GM12878 (cell line): ENCODE measurements at regions not wholly inside any gene's neighbourhood (a gene's known extent, or its start where the extent isn't known, plus 50 kb on each side); places are given as distances from the start of the nearest gene placed in this dataset.

Experiments used
- ATAC-seq: fragments of 200-7000 bp; cut with Tn5 transposase; 3 replicates; pipeline ENCODE4 v1.9.1; 2020; ENCODE audit warnings: mild to moderate bottlenecking, moderate library complexity
- BruUV-seq: library from RNA; stranded (reverse); fragments of 400-500 nt; replicated peaks from 2 replicates; lab custom pipeline; 2021; lab: Mats Ljungman, UMichigan
- CTCF ChIA-PET: fragments of 300-600 bp; sonication (Branson Sonifier 250); formaldehyde crosslinking; extraction: SDS; loops from one replicate; lab custom pipeline; 2021; ENCODE audit warnings: inconsistent platforms; lab: Yijun Ruan, JAX
- POLR2A ChIA-PET: fragments of 350-600 bp; formaldehyde crosslinking; extraction: SDS; loops from one replicate; lab custom pipeline; 2021; ENCODE audit warnings: inconsistent platforms; lab: Charles Lee
- RAD21 ChIA-PET: fragments of 300-600 bp; sonication (Branson Sonifier 250); formaldehyde crosslinking; loops from one replicate; lab custom pipeline; 2023; ENCODE audit warnings: antibody characterized with exemption; ENCODE audit not compliant: unreplicated experiment; lab: Charles Lee
- SMC1A ChIA-PET: fragments of 300-600 bp; sonication (Branson Sonifier 250); formaldehyde crosslinking; loops from one replicate; lab custom pipeline; 2023; ENCODE audit not compliant: unreplicated experiment, uncharacterized antibody; lab: Charles Lee
- DNase-seq: peaks from one replicate; pipeline ENCODE4 v3.0.0-alpha.2; 2011; ENCODE audit warnings: low read depth, low spot score
- FAIRE-seq: peaks from 3 replicates; lab custom pipeline; 2011; peaks lifted over from hg19 to GRCh38; lab: Jason Lieb, UNC
- H2AFZ ChIP-seq: 2 replicates; pipeline ENCODE4 v1.6.0; 2011; ENCODE audit warnings: low read depth, low read length, control low read depth; ENCODE audit not compliant: control insufficient read depth
- H3K27ac ChIP-seq: 2 replicates; pipeline ENCODE4 v1.5.1; 2011; ENCODE audit warnings: control low read depth; ENCODE audit not compliant: control insufficient read depth, insufficient read depth
- H3K27me3 ChIP-seq, 2 experiments: replicated peaks in 1 of 2; 2 replicates each; pipeline versions ENCODE4 v1.6.0 to v1.6.1; 2011; ENCODE audit warnings: low read length in 1 of 2; ENCODE audit not compliant: control insufficient read depth in 2 of 2, insufficient read depth in 2 of 2
- H3K36me3 ChIP-seq, 2 experiments: 2 replicates each; pipeline ENCODE4 v1.5.1; 2011; ENCODE audit warnings: low read length in 1 of 2; ENCODE audit not compliant: control insufficient read depth in 2 of 2, insufficient read depth in 2 of 2
- H3K4me1 ChIP-seq: 2 replicates; pipeline ENCODE4 v1.6.1; 2011; ENCODE audit warnings: mild to moderate bottlenecking, low read length, moderate library complexity, mixed read lengths; ENCODE audit not compliant: control insufficient read depth, insufficient read depth
- H3K4me2 ChIP-seq: 2 replicates; pipeline ENCODE4 v1.6.0; 2011; ENCODE audit warnings: control low read depth; ENCODE audit not compliant: control insufficient read depth, insufficient read depth
- H3K4me3 ChIP-seq: fragments of 200-600 bp; sonication (generic); 2 replicates; pipeline ENCODE4 v1.5.1; 2016
- H3K79me2 ChIP-seq: 2 replicates; pipeline ENCODE4 v1.6.0; 2011; ENCODE audit warnings: low read length; ENCODE audit not compliant: control insufficient read depth, insufficient read depth
- H3K9ac ChIP-seq: 2 replicates; pipeline ENCODE4 v1.8.0; 2011; ENCODE audit warnings: low read length, control low read depth, mixed read lengths; ENCODE audit not compliant: control insufficient read depth, insufficient read depth
- H3K9me3 ChIP-seq: replicated peaks from 3 replicates; pipeline ENCODE4 v1.5.1; 2011; ENCODE audit warnings: mild to moderate bottlenecking, low read length; ENCODE audit not compliant: control insufficient read depth, insufficient read depth
- H4K20me1 ChIP-seq: 2 replicates; pipeline ENCODE4 v1.6.0; 2011; ENCODE audit not compliant: control insufficient read depth, insufficient read depth
- HCFC1 ChIP-seq: fragments of 150-350 bp; IDR thresholded peaks from 2 replicates; pipeline ENCODE4 v1.6.1; 2014; ENCODE audit warnings: low read length
- HDAC2 ChIP-seq: fragments of 200-600 bp; sonication (generic); IDR thresholded peaks from 2 replicates; pipeline ENCODE4 v1.6.1; 2017
- KAT2A ChIP-seq: conservative IDR thresholded peaks from 2 replicates; pipeline ENCODE4 v1.6.1; 2011; ENCODE audit warnings: low read depth, low read length; ENCODE audit not compliant: control insufficient read depth
- SMC3 ChIP-seq: IDR thresholded peaks from 2 replicates; pipeline ENCODE4 v1.6.1; 2011; ENCODE audit warnings: low read length, improper control_type of control experiment, borderline replicate concordance
- SUZ12 ChIP-seq: fragments of 200-600 bp; sonication (generic); IDR thresholded peaks from one replicate; pipeline ENCODE4 v1.6.1; 2018; ENCODE audit warnings: antibody characterized with exemption, mild to moderate bottlenecking; ENCODE audit not compliant: unreplicated experiment
- ZBED1 ChIP-seq: IDR thresholded peaks from 2 replicates; pipeline ENCODE4 v1.6.1; 2016; ENCODE audit warnings: borderline replicate concordance
- ZNF207 ChIP-seq: fragments of 450-650 bp; IDR thresholded peaks from 2 replicates; pipeline ENCODE4 v1.6.1; 2014; ENCODE audit warnings: antibody characterized with exemption, mild to moderate bottlenecking, borderline replicate concordance
- WGBS: methylation state at CpG from one replicate; pipeline ENCODE4 v1.1.6; 2016; ENCODE audit warnings: low lambda C conversion rate; ENCODE audit not compliant: insufficient replicate concordance, insufficient coverage; ENCODE audit errors: missing lambda C conversion rate; 5-methylcytosine and 5-hydroxymethylcytosine counted together
- in situ Hi-C: fragments of 300-500 bp; cut with MboI; formaldehyde crosslinking; loops from 9 replicates; pipeline ENCODE4 v1.14.3; 2018; ENCODE audit warnings: mixed read lengths
- intact Hi-C: fragments of 100-400 bp; cut with micrococcal nuclease; formaldehyde crosslinking; loops from one replicate; pipeline ENCODE4 v1.14.2; 2022; ENCODE audit not compliant: unreplicated experiment
- TF ChIP-seq, protein P1 (sequence below): IDR thresholded peaks from 2 replicates; pipeline ENCODE4 v1.6.1; 2012; ENCODE audit warnings: low read depth, low read length, improper control_type of control experiment

GRCh38 chr1:229124520-229125124 lies 146.3 kb upstream of the RAB4A start:
- ChIA-PET POLR2A (no interaction called here), CTCF (no interaction called here), RAD21 (no interaction called here), SMC1A (no interaction called here)
- no peaks in the 10 kb centered on the region for H3K36me3 ChIP-seq
- ATAC-seq (no peak), FAIRE-seq (no peak), DNase-seq (no peak)
- H3K27ac ChIP-seq = no peak overlapping the region
- intact Hi-C loops = no loop called here
- H3K4me3 ChIP-seq = no peak overlapping the region
- no peak overlapping the region for H3K4me2 ChIP-seq
- BruUV-seq = no TSS peak
- no peaks in the 10 kb centered on the region for H3K9me3 ChIP-seq
- H3K79me2 ChIP-seq = no peaks in the 10 kb centered on the region
- H3K4me1 ChIP-seq = no peaks in the 10 kb centered on the region; the same call in 1 of the 2 replicates
- peaks cover 2 to 5% of the 10 kb centered on the region in 2 experiments; a peak in 3 of 4 replicates for H3K27me3 ChIP-seq
- no peaks in the 10 kb centered on the region for H4K20me1 ChIP-seq
- 54% methylated on average over 11 of the region's 11 CpGs for WGBS
- H2AFZ ChIP-seq = no peak overlapping the region
- H3K9ac ChIP-seq = no peak overlapping the region
- in situ Hi-C loops = no loop called here
- TF ChIP-seq HDAC2 = no peak
- no peak for TF ChIP-seq KAT2A
- TF ChIP-seq, protein P1, sequence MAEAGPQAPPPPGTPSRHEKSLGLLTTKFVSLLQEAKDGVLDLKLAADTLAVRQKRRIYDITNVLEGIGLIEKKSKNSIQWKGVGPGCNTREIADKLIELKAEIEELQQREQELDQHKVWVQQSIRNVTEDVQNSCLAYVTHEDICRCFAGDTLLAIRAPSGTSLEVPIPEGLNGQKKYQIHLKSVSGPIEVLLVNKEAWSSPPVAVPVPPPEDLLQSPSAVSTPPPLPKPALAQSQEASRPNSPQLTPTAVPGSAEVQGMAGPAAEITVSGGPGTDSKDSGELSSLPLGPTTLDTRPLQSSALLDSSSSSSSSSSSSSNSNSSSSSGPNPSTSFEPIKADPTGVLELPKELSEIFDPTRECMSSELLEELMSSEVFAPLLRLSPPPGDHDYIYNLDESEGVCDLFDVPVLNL = no peak
- TF ChIP-seq ZBED1 = no peak
- no peak for TF ChIP-seq SUZ12
- TF ChIP-seq HCFC1 = no peak
- no peak for TF ChIP-seq SMC3
- no peak for TF ChIP-seq ZNF207
